CD4-positive, alpha-beta T cell (primary cell): ENCODE measurements at regions not wholly inside any gene's neighbourhood (a gene's known extent, or its start where the extent isn't known, plus 50 kb on each side); places are given as distances from the start of the nearest gene placed in this dataset.

Experiments
- ATAC-seq: fragments of 200-7000 bp; cut with Tn5 transposase; one replicate; pipeline ENCODE4 v1.10.0; 2022; ENCODE audit warnings: mild to moderate bottlenecking; ENCODE audit not compliant: poor library complexity
- CTCF ChIA-PET: fragments of 350-600 bp; sonication (Branson Sonifier 250); formaldehyde crosslinking; loops from one replicate; lab custom pipeline; 2021; ENCODE audit warnings: antibody characterized with exemption, inconsistent platforms; lab: Charles Lee
- POLR2A ChIA-PET: fragments of 350-600 bp; sonication (Branson Sonifier 250); formaldehyde crosslinking; loops from one replicate; lab custom pipeline; 2021; ENCODE audit warnings: antibody characterized with exemption, inconsistent platforms; lab: Charles Lee
- DNase-seq, 14 experiments: peaks; one replicate each; pipeline ENCODE4 v3.0.0-alpha.2; 2013 to 2020; ENCODE audit warnings: mixed read lengths in 2 of 14
- H3K27ac ChIP-seq, 2 donors: one replicate each; pipeline versions ENCODE4 v1.5.1 to v1.7.0; 2013; ENCODE audit warnings: low read length in 2 of 2, low read depth in 1 of 2, mild to moderate bottlenecking in 1 of 2
- H3K27me3 ChIP-seq, 2 experiments: 1 replicate in 1 of 2; 2 replicates in 1 of 2; pipeline versions ENCODE4 v1.6.1 to v1.7.0; 2013; ENCODE audit warnings: low read length in 2 of 2, control low read depth in 1 of 2, mild to moderate bottlenecking in 1 of 2, moderate library complexity in 1 of 2; ENCODE audit not compliant: insufficient read depth in 2 of 2, control insufficient read depth in 1 of 2
- H3K36me3 ChIP-seq: one replicate; pipeline ENCODE4 v1.6.1; 2013; ENCODE audit warnings: low read length, control low read depth; ENCODE audit not compliant: insufficient read depth
- H3K4me1 ChIP-seq: one replicate; pipeline ENCODE4 v1.6.1; 2013; ENCODE audit warnings: low read length, control low read depth; ENCODE audit not compliant: insufficient read depth
- H3K4me3 ChIP-seq: one replicate; pipeline ENCODE4 v1.5.1; 2013; ENCODE audit warnings: mild to moderate bottlenecking, low read length, moderate library complexity
- H3K9me3 ChIP-seq, 2 experiments: 1 replicate in 1 of 2; 2 replicates in 1 of 2; pipeline versions ENCODE4 v1.6.1 to v1.7.0; 2013; ENCODE audit warnings: low read length in 2 of 2, mild to moderate bottlenecking in 2 of 2, control low read depth in 1 of 2, moderate library complexity in 1 of 2; ENCODE audit not compliant: control insufficient read depth in 1 of 2, insufficient read depth in 1 of 2
- H3K27ac Mint-ChIP-seq: one replicate; pipeline ENCODE4 v1.8.0; 2020; ENCODE audit warnings: mixed read lengths
- H3K27me3 Mint-ChIP-seq: one replicate; pipeline ENCODE4 v1.8.0; 2021; ENCODE audit warnings: mixed read lengths
- H3K36me3 Mint-ChIP-seq: one replicate; pipeline ENCODE4 v1.8.0; 2021; ENCODE audit warnings: low read depth, mixed read lengths
- H3K4me1 Mint-ChIP-seq: one replicate; pipeline ENCODE4 v1.8.0; 2021; ENCODE audit warnings: low read depth, mixed read lengths
- H3K4me3 Mint-ChIP-seq: one replicate; pipeline ENCODE4 v1.8.0; 2020; ENCODE audit warnings: mild to moderate bottlenecking, mixed read lengths
- H3K9me3 Mint-ChIP-seq: one replicate; pipeline ENCODE4 v1.8.0; 2020; ENCODE audit warnings: mixed read lengths
- CTCF ChIP-seq: fragments of 200-600 bp; IDR thresholded peaks from one replicate; pipeline ENCODE4 v1.8.0; 2022; ENCODE audit warnings: antibody characterized with exemption, mild to moderate bottlenecking
- intact Hi-C, 2 experiments: fragments of 100-400 bp; cut with DNase I in 1 of 2; cut with micrococcal nuclease in 1 of 2; formaldehyde crosslinking; loops; one replicate each; pipeline versions ENCODE4 v1.15.1 to v1.9.0; 2023 to 2025; cut with DNase I, micrococcal nuclease

GRCh38 chr9:13414349-13414748 is 134.9 kb upstream of the MPDZ start:
- H3K9me3 Mint-ChIP-seq: peaks cover 2% of the 10 kb centered on the region
- H3K4me1 ChIP-seq: no peaks in the 10 kb centered on the region
- H3K9me3 ChIP-seq: no peaks in the 10 kb centered on the region
- no peak overlapping the region for H3K4me3 Mint-ChIP-seq
- no peaks in the 10 kb centered on the region for H3K36me3 Mint-ChIP-seq
- DNase-seq (no peak), ATAC-seq (no peak)
- no peaks in the 10 kb centered on the region for H3K4me1 Mint-ChIP-seq
- H3K27me3 ChIP-seq: no peaks in the 10 kb centered on the region
- no peak overlapping the region for H3K27ac ChIP-seq
- no peak overlapping the region for H3K4me3 ChIP-seq
- intact Hi-C loops: no loop called here
- no peak overlapping the region for H3K27ac Mint-ChIP-seq
- H3K36me3 ChIP-seq: no peaks in the 10 kb centered on the region
- ChIA-PET CTCF (no interaction called here), POLR2A (no interaction called here)
- H3K27me3 Mint-ChIP-seq: no peaks in the 10 kb centered on the region
- TF ChIP-seq CTCF: no peak

- no peaks in the 10 kb centered on the region for H3K27me3 Mint-ChIP-seq
- Histone ChIP-seq H3K9me3 (no peaks in the 10 kb centered on the region), H3K36me3 (no peaks in the 10 kb centered on the region), H3K27ac (no peak overlapping the region), H3K4me3 (no peak overlapping the region), H3K4me1 (no peaks in the 10 kb centered on the region), H3K27me3 (no peaks in the 10 kb centered on the region)
- ChIA-PET POLR2A (no interaction called here), CTCF (no interaction called here)
- no peaks in the 10 kb centered on the region for H3K36me3 Mint-ChIP-seq
- no peak for DNase-seq
- ATAC-seq: no peak
- H3K4me1 Mint-ChIP-seq: no peaks in the 10 kb centered on the region
- H3K27ac Mint-ChIP-seq: no peak overlapping the region
- intact Hi-C loops: no loop called here
- TF ChIP-seq CTCF: no peak
- H3K9me3 Mint-ChIP-seq: no peaks in the 10 kb centered on the region
- no peak overlapping the region for H3K4me3 Mint-ChIP-seq
These were observed 132.8 kb upstream of the MPDZ start for GRCh38 chr9:13412331-13412730.

GRCh38 chr9:13411791-13412190 is 132.3 kb upstream of the MPDZ start:
- Histone ChIP-seq H3K4me1 (no peaks in the 10 kb centered on the region), H3K27me3 (no peaks in the 10 kb centered on the region), H3K4me3 (no peak overlapping the region), H3K9me3 (no peaks in the 10 kb centered on the region), H3K36me3 (no peaks in the 10 kb centered on the region), H3K27ac (no peak overlapping the region)
- POLR2A ChIA-PET: no interaction called here
- TF ChIP-seq CTCF: no peak
- CTCF ChIA-PET: no interaction called here
- Mint-ChIP-seq H3K4me3 (no peak overlapping the region), H3K4me1 (no peaks in the 10 kb centered on the region), H3K9me3 (no peaks in the 10 kb centered on the region), H3K27ac (no peak overlapping the region), H3K27me3 (no peaks in the 10 kb centered on the region), H3K36me3 (no peaks in the 10 kb centered on the region)
- intact Hi-C loops: no loop called here
- ATAC-seq (no peak), DNase-seq (no peak)
